ENCODE measurements at regions not wholly inside any gene's neighbourhood (a gene's known extent, or its start where the extent isn't known, plus 50 kb on each side); places are given as distances from the start of the nearest gene placed in this dataset.
A peak's percentile ranks its signal among the peaks of the same experiment; 100 is the strongest.
"Not testable (repeated sequence)": the region's sequence is repeated elsewhere in the genome, so short reads cannot be mapped to it uniquely, and the experiment has no call there.

GRCh38 chr20:29752644-29753425 is 1504.6 kb upstream of the DEFB115 start:
- Mint-ChIP-seq H3K4me1 (ENCODE audit: low read depth in 2 of 2) (peaks cover 0 to 21% of the 10 kb centered on the region in 2 donors), H3K27ac (peak overlapping the region in 1 of 2 donors; percentile 0), H3K9me3 (peaks cover 31% of the 10 kb centered on the region), H3K36me3 (peaks cover 43% of the 10 kb centered on the region), H3K4me3 (peak overlapping the region; percentile 38)
- not testable (repeated sequence) for ATAC-seq; H3K27me3 Mint-ChIP-seq; DNase-seq (ENCODE audit: low spot score)

- not testable (repeated sequence) for H3K27ac Mint-ChIP-seq; H3K27me3 Mint-ChIP-seq; DNase-seq (ENCODE audit: low spot score); ATAC-seq
- peaks cover 0 to 21% of the 10 kb centered on the region in 2 donors for H3K4me1 Mint-ChIP-seq (ENCODE audit: low read depth in 2 of 2)
- peaks cover 43% of the 10 kb centered on the region for H3K36me3 Mint-ChIP-seq
- peaks cover 31% of the 10 kb centered on the region for H3K9me3 Mint-ChIP-seq
- H3K4me3 Mint-ChIP-seq, result peak overlapping the region; percentile 38
Measured at GRCh38 chr20:29753426-29753746, 1504.1 kb upstream of the DEFB115 start.

GRCh38 chr20:29753879-29754278 is 1503.6 kb upstream of the DEFB115 start:
- H3K4me1 Mint-ChIP-seq (ENCODE audit: low read depth in 2 of 2), result peaks cover 0 to 21% of the 10 kb centered on the region in 2 donors
- not testable (repeated sequence) for H3K27me3 Mint-ChIP-seq; DNase-seq (ENCODE audit: low spot score); ATAC-seq; H3K27ac Mint-ChIP-seq; H3K4me3 Mint-ChIP-seq
- peaks cover 43% of the 10 kb centered on the region for H3K36me3 Mint-ChIP-seq
- H3K9me3 Mint-ChIP-seq, result peaks cover 31% of the 10 kb centered on the region

GRCh38 chr20:29755854-29756498 is 1501.5 kb upstream of the DEFB115 start:
- not testable (repeated sequence) for H3K4me3 Mint-ChIP-seq; H3K27me3 Mint-ChIP-seq; DNase-seq (ENCODE audit: low spot score); ATAC-seq; H3K27ac Mint-ChIP-seq
- Mint-ChIP-seq H3K9me3 (peaks cover 34% of the 10 kb centered on the region), H3K36me3 (peaks cover 41% of the 10 kb centered on the region), H3K4me1 (ENCODE audit: low read depth in 2 of 2) (peaks cover 0 to 21% of the 10 kb centered on the region in 2 donors)

- DNase-seq (ENCODE audit: low spot score) (no peak), ATAC-seq (no peak)
- Mint-ChIP-seq H3K27me3 (no peaks in the 10 kb centered on the region), H3K4me3 (no peak overlapping the region), H3K27ac (no peak overlapping the region), H3K9me3 (peaks cover 29% of the 10 kb centered on the region), H3K36me3 (peaks cover 34% of the 10 kb centered on the region), H3K4me1 (ENCODE audit: low read depth in 2 of 2) (peaks cover 0 to 14% of the 10 kb centered on the region in 2 donors)
Measured at GRCh38 chr20:29756664-29757063, 1500.8 kb upstream of the DEFB115 start.

- H3K27me3 Mint-ChIP-seq; ATAC-seq; H3K4me1 Mint-ChIP-seq (ENCODE audit: low read depth in 2 of 2); H3K9me3 Mint-ChIP-seq; DNase-seq (ENCODE audit: low spot score); H3K4me3 Mint-ChIP-seq; H3K27ac Mint-ChIP-seq: not testable (repeated sequence)
- H3K36me3 Mint-ChIP-seq, result peaks cover 13% of the 10 kb centered on the region
Measured at GRCh38 chr20:29761621-29762385, 1495.7 kb upstream of the DEFB115 start.

GRCh38 chr20:29762620-29763019 is 1494.8 kb upstream of the DEFB115 start:
- Mint-ChIP-seq H3K36me3 (peaks cover 6% of the 10 kb centered on the region), H3K27me3 (no peaks in the 10 kb centered on the region), H3K27ac (no peak overlapping the region), H3K4me1 (ENCODE audit: low read depth in 2 of 2) (no peaks in the 10 kb centered on the region), H3K4me3 (no peak overlapping the region), H3K9me3 (peaks cover 9% of the 10 kb centered on the region)
- no peak for ATAC-seq
- DNase-seq (ENCODE audit: low spot score), result no peak

GRCh38 chr20:29763821-29764511 is 1493.5 kb upstream of the DEFB115 start:
- Mint-ChIP-seq H3K27ac (no peak overlapping the region), H3K9me3 (peaks cover 9% of the 10 kb centered on the region), H3K4me3 (no peak overlapping the region), H3K27me3 (no peaks in the 10 kb centered on the region), H3K4me1 (ENCODE audit: low read depth in 2 of 2) (no peaks in the 10 kb centered on the region), H3K36me3 (peaks cover 8% of the 10 kb centered on the region)
- ATAC-seq (no peak), DNase-seq (ENCODE audit: low spot score) (no peak)

- H3K27me3 Mint-ChIP-seq; H3K4me3 Mint-ChIP-seq; H3K27ac Mint-ChIP-seq; ATAC-seq; DNase-seq (ENCODE audit: low spot score); H3K4me1 Mint-ChIP-seq (ENCODE audit: low read depth in 2 of 2): not testable (repeated sequence)
- Mint-ChIP-seq H3K36me3 (peaks cover 10% of the 10 kb centered on the region), H3K9me3 (peaks cover 10% of the 10 kb centered on the region)
Measured at GRCh38 chr20:29764922-29765610, 1492.4 kb upstream of the DEFB115 start.

GRCh38 chr20:29778033-29778432 is 1479.4 kb upstream of the DEFB115 start:
- not testable (repeated sequence) for ATAC-seq; H3K27ac Mint-ChIP-seq; DNase-seq (ENCODE audit: low spot score); H3K4me1 Mint-ChIP-seq (ENCODE audit: low read depth in 2 of 2); H3K4me3 Mint-ChIP-seq; H3K27me3 Mint-ChIP-seq
- Mint-ChIP-seq H3K36me3 (peaks cover 16% of the 10 kb centered on the region), H3K9me3 (peaks cover 17% of the 10 kb centered on the region)

- peaks cover 14% of the 10 kb centered on the region for H3K9me3 Mint-ChIP-seq
- ATAC-seq; DNase-seq (ENCODE audit: low spot score); H3K4me3 Mint-ChIP-seq; H3K27me3 Mint-ChIP-seq; H3K27ac Mint-ChIP-seq; H3K4me1 Mint-ChIP-seq (ENCODE audit: low read depth in 2 of 2): not testable (repeated sequence)
- H3K36me3 Mint-ChIP-seq, result peaks cover 16% of the 10 kb centered on the region
Measured at GRCh38 chr20:29781217-29781616, 1476.2 kb upstream of the DEFB115 start.

- H3K27me3 Mint-ChIP-seq; ATAC-seq; DNase-seq (ENCODE audit: low spot score); H3K4me3 Mint-ChIP-seq; H3K4me1 Mint-ChIP-seq (ENCODE audit: low read depth in 2 of 2); H3K27ac Mint-ChIP-seq: not testable (repeated sequence)
- peaks cover 15% of the 10 kb centered on the region for H3K9me3 Mint-ChIP-seq
- H3K36me3 Mint-ChIP-seq, result peaks cover 16% of the 10 kb centered on the region
Measured at GRCh38 chr20:29781891-29782290, 1475.6 kb upstream of the DEFB115 start.

GRCh38 chr20:29787456-29787855 is 1470.0 kb upstream of the DEFB115 start:
- H3K4me1 Mint-ChIP-seq (ENCODE audit: low read depth in 2 of 2); ATAC-seq; H3K4me3 Mint-ChIP-seq: not testable (repeated sequence)

More at GRCh38 chr20:29787456-29787855, 1470.0 kb upstream of the DEFB115 start:
- not testable (repeated sequence) for DNase-seq (ENCODE audit: low spot score); H3K36me3 Mint-ChIP-seq; H3K27ac Mint-ChIP-seq; H3K27me3 Mint-ChIP-seq
- peaks cover 17% of the 10 kb centered on the region for H3K9me3 Mint-ChIP-seq
